ENCODE measurements at regions not wholly inside any gene's neighbourhood (a gene's known extent, or its start where the extent isn't known, plus 50 kb on each side); places are given as distances from the start of the nearest gene placed in this dataset.

DNA sequence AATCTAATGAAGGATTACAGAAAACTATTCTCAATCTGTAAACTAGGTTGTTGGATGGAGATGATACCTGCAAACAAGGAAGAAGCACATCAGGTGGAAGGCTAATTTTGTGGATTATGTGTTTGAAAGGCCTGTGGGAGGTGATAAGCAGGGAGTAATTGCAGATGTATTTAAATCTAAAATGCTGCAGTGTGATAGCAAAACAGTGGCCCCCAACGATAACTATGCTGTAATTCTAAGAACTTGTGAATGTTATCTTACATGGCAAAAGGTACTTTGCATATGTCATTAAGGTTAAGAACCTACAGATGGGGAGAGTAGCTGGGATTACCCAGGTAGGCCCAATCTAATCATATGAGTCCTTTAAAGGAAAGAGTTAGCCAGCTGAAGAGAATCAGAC lies 164.5 kb upstream of the AHR start:
- CTCF ChIA-PET (ENCODE audit: partially characterized antibody): no interaction called here
- Histone ChIP-seq H3K79me2 (ENCODE audit: control insufficient read depth in 1 of 2, insufficient read depth in 2 of 2, low read length in 2 of 2) (no peaks in the 10 kb centered on the region), H2AK5ac (ENCODE audit: low read depth, low read length) (no peak overlapping the region), H2BK120ac (replicated peaks; ENCODE audit: low read depth, low read length) (no peak overlapping the region), H3K4me3 (ENCODE audit: extremely low read depth in 1 of 4, insufficient read depth in 2 of 4, low read depth in 3 of 4, low read length in 4 of 4) (no peak overlapping the region), H3K9me3 (ENCODE audit: insufficient read depth in 2 of 2, low read depth in 1 of 2, low read length in 1 of 2) (no peaks in the 10 kb centered on the region), H3K4me1 (replicated peaks in 1 of 4; ENCODE audit: control insufficient read depth in 3 of 4, insufficient read depth in 4 of 4, low read length in 3 of 4) (no peaks in the 10 kb centered on the region), H2AFZ (ENCODE audit: low read length) (no peak overlapping the region), H2BK5ac (ENCODE audit: low read depth, low read length) (no peak overlapping the region), H3K79me1 (ENCODE audit: low read depth, low read length) (no peaks in the 10 kb centered on the region), H3K23ac (ENCODE audit: insufficient read length) (no peak overlapping the region), H3K18ac (ENCODE audit: extremely low read depth, low read length) (no peak overlapping the region), H4K8ac (ENCODE audit: extremely low read depth, insufficient read depth, low read length) (no peak overlapping the region), H3K27me3 (replicated peaks in 1 of 4; ENCODE audit: control insufficient read depth in 3 of 4, extremely low read depth in 1 of 4, insufficient read depth in 3 of 4, low read length in 3 of 4) (no peaks in the 10 kb centered on the region), H3K4ac (replicated peaks; ENCODE audit: insufficient read length, low read depth, low read length) (no peak overlapping the region), H4K5ac (ENCODE audit: insufficient read length, low read depth, low read length) (no peak overlapping the region), H2BK20ac (ENCODE audit: low read length) (no peak overlapping the region), H3K14ac (ENCODE audit: insufficient read length) (no peak overlapping the region), H3K4me2 (ENCODE audit: insufficient read depth in 1 of 2, low read depth in 2 of 2, low read length in 2 of 2) (no peak overlapping the region), H3K9ac (replicated peaks in 1 of 4; ENCODE audit: extremely low read depth in 1 of 4, low read depth in 3 of 4, low read length in 3 of 4) (no peak overlapping the region), H4K20me1 (replicated peaks in 1 of 2; ENCODE audit: control insufficient read depth in 1 of 2, insufficient read depth in 2 of 2, low read length in 2 of 2) (no peaks in the 10 kb centered on the region), H3K56ac (replicated peaks; ENCODE audit: insufficient read length, low read depth, low read length) (no peak overlapping the region), H3K23me2 (ENCODE audit: low read depth, low read length) (no peaks in the 10 kb centered on the region), H2BK15ac (ENCODE audit: low read length) (no peak overlapping the region), H3K27ac (ENCODE audit: low read depth, low read length) (no peak overlapping the region), H3K36me3 (ENCODE audit: control insufficient read depth in 2 of 4, insufficient read depth in 4 of 4, low read length in 3 of 4) (no peaks in the 10 kb centered on the region), H4K91ac (replicated peaks; ENCODE audit: insufficient read length, low read length) (no peak overlapping the region), H2BK12ac (ENCODE audit: low read depth, low read length) (no peak overlapping the region)
- POLR2A ChIA-PET (ENCODE audit: partially characterized antibody): no interaction called here
- FAIRE-seq: no peak
- DNase-seq (ENCODE audit: low read depth in 1 of 2, low spot score in 2 of 2): no peak
- TF ChIP-seq NRF1 (IDR thresholded peaks at IDR 0.05; ENCODE audit: low read depth, low read length) (no peak), TEAD4 (IDR thresholded peaks at IDR 0.05; ENCODE audit: low read depth, low read length) (no peak), KDM4A (IDR thresholded peaks at IDR 0.05; ENCODE audit: low read depth, low read length, severe bottlenecking) (no peak), GTF2F1 (IDR thresholded peaks at IDR 0.05; ENCODE audit: borderline replicate concordance, low read depth, low read length) (no peak), NANOG (IDR thresholded peaks at IDR 0.05; ENCODE audit: insufficient read depth, low read depth, low read length, poor library complexity, severe bottlenecking) (no peak)
- TF ChIP-seq, protein P1, sequence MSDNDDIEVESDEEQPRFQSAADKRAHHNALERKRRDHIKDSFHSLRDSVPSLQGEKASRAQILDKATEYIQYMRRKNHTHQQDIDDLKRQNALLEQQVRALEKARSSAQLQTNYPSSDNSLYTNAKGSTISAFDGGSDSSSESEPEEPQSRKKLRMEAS (IDR thresholded peaks at IDR 0.05): no peak
- WGBS, 2 experiments (ENCODE audit: extremely low coverage in 1 of 2, insufficient coverage in 1 of 2, insufficient read length in 1 of 2, insufficient replicate concordance in 2 of 2, low coverage in 1 of 2, low lambda C conversion rate in 2 of 2, missing lambda C conversion rate in 1 of 2): 75% methylated on average over 1 of the region's 1 CpG; no CpG with 5 or more reads in 1 of the 2 experiments
